ENCODE measurements at regions not wholly inside any gene's neighbourhood (a gene's known extent, or its start where the extent isn't known, plus 50 kb on each side); places are given as distances from the start of the nearest gene placed in this dataset.

- no peak for DNase-seq
Observed at GRCh38 chr11:110974731-110975130, 262.5 kb upstream of the ARHGAP20 start.

GRCh38 chr11:110973401-110973980, 261.3 kb upstream of the ARHGAP20 start:
- no peak for DNase-seq

GRCh38 chr11:110972640-110973039, 260.4 kb upstream of the ARHGAP20 start:
- DNase-seq = peak; percentile 45

GRCh38 chr11:110972106-110972505, 259.9 kb upstream of the ARHGAP20 start:
- DNase-seq = no peak

GRCh38 chr11:110971140-110971539, 258.9 kb upstream of the ARHGAP20 start:
- no peak for DNase-seq

- DNase-seq = no peak
Observed at GRCh38 chr11:110968348-110969062, 256.3 kb upstream of the ARHGAP20 start.

GRCh38 chr11:110966131-110966530, 253.9 kb upstream of the ARHGAP20 start:
- DNase-seq = no peak

GRCh38 chr11:110962921-110963320, 250.7 kb upstream of the ARHGAP20 start:
- DNase-seq = no peak

GRCh38 chr11:110960167-110960566, 247.9 kb upstream of the ARHGAP20 start:
- no peak for DNase-seq

GRCh38 chr11:110958216-110958615, 246.0 kb upstream of the ARHGAP20 start:
- no peak for DNase-seq

- DNase-seq = no peak
Observed at GRCh38 chr11:110955776-110956175, 243.5 kb upstream of the ARHGAP20 start.

- DNase-seq = no peak
Observed at GRCh38 chr11:110951950-110952503, 239.8 kb upstream of the ARHGAP20 start.

- no peak for DNase-seq
Observed at GRCh38 chr11:110951037-110951949, 239.1 kb upstream of the ARHGAP20 start.

GRCh38 chr11:110948112-110948511, 235.9 kb upstream of the ARHGAP20 start:
- no peak for DNase-seq

- no peak for DNase-seq
Observed at GRCh38 chr11:110947096-110947495, 234.9 kb upstream of the ARHGAP20 start.

GRCh38 chr11:110939471-110939870, 227.2 kb upstream of the ARHGAP20 start:
- DNase-seq = no peak

GRCh38 chr11:110935018-110935640, 222.9 kb upstream of the ARHGAP20 start:
- DNase-seq = no peak

- DNase-seq = no peak
Observed at GRCh38 chr11:110929129-110929528, 216.9 kb upstream of the ARHGAP20 start.

GRCh38 chr11:110928391-110928790, 216.2 kb upstream of the ARHGAP20 start:
- DNase-seq = no peak

GRCh38 chr11:110921742-110922521, 209.7 kb upstream of the ARHGAP20 start:
- DNase-seq = no peak

- DNase-seq = no peak
Observed at GRCh38 chr11:110919241-110919922, 207.1 kb upstream of the ARHGAP20 start.

Measured in amniotic stem cell (primary cell).